Sigmoid colon (tissue), 4 donors: ENCODE measurements at regions not wholly inside any gene's neighbourhood (a gene's known extent, or its start where the extent isn't known, plus 50 kb on each side); places are given as distances from the start of the nearest gene placed in this dataset.

Experiments
- POLR2A ChIP-seq, 2 donors: fragments of 450-650 bp; IDR thresholded peaks; one replicate each; pipeline ENCODE4 v1.6.1; 2016; ENCODE audit warnings: antibody characterized with exemption in 2 of 2, mild to moderate bottlenecking in 2 of 2, moderate library complexity in 2 of 2
- POLR2AphosphoS5 ChIP-seq, 4 donors: sonication (generic); formaldehyde crosslinking; IDR thresholded peaks; one replicate each; pipeline ENCODE4 v1.6.1; 2017; ENCODE audit warnings: antibody characterized with exemption in 4 of 4
- TF ChIP-seq, protein P1 (sequence below), 4 experiments: fragments of 450-650 bp in 3 of 4; fragments of 200-600 bp in 1 of 4; IDR thresholded peaks; one replicate each; pipeline ENCODE4 v1.5.1; 2016 to 2019; ENCODE audit warnings: antibody characterized with exemption in 4 of 4, mild to moderate bottlenecking in 3 of 4, moderate library complexity in 2 of 4

DNA sequence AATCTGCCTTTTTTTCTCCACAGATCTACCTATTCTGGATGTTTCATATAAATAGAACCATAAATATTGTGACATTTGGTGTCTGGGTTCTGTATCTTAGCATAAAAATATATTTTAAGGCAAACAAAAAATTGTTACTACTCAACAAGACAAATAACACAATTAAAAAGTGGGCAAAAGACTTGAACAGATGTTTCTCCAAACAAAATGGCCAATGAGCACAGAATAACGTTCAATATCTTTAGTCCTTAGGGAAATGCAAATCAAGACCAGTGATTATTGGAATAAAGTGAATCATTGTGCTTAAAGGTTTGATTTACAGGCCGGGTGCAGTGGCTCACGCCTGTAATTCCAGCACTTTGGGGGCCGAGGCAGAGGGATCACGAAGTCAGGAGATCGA, 1331.3 kb downstream of the AACS start:
- TF ChIP-seq POLR2AphosphoS5 (IDR thresholded peaks at IDR 0.05) (no peak), POLR2A (IDR thresholded peaks at IDR 0.05) (no peak)
- TF ChIP-seq, protein P1, sequence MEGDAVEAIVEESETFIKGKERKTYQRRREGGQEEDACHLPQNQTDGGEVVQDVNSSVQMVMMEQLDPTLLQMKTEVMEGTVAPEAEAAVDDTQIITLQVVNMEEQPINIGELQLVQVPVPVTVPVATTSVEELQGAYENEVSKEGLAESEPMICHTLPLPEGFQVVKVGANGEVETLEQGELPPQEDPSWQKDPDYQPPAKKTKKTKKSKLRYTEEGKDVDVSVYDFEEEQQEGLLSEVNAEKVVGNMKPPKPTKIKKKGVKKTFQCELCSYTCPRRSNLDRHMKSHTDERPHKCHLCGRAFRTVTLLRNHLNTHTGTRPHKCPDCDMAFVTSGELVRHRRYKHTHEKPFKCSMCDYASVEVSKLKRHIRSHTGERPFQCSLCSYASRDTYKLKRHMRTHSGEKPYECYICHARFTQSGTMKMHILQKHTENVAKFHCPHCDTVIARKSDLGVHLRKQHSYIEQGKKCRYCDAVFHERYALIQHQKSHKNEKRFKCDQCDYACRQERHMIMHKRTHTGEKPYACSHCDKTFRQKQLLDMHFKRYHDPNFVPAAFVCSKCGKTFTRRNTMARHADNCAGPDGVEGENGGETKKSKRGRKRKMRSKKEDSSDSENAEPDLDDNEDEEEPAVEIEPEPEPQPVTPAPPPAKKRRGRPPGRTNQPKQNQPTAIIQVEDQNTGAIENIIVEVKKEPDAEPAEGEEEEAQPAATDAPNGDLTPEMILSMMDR (IDR thresholded peaks at IDR 0.05) = no peak
